Superior temporal gyrus (tissue), 1 donor: ENCODE measurements at regions not wholly inside any gene's neighbourhood (a gene's known extent, or its start where the extent isn't known, plus 50 kb on each side); places are given as distances from the start of the nearest gene placed in this dataset.
A peak's percentile ranks its signal among the peaks of the same experiment; 100 is the strongest.

Source experiments
- DNase-seq: peaks from one replicate; pipeline ENCODE4 v3.0.0-alpha.2; 2016; ENCODE audit errors: extremely low spot score

- DNase-seq, result peak; percentile 73
Observed at GRCh38 chr2:54360055-54360792, 95.9 kb upstream of the SPTBN1 start.

- no peak for DNase-seq
Observed at GRCh38 chr2:54364409-54364808, 91.7 kb upstream of the SPTBN1 start.

- no peak for DNase-seq
Observed at GRCh38 chr2:54365661-54366060, 90.5 kb upstream of the SPTBN1 start.

DNA sequence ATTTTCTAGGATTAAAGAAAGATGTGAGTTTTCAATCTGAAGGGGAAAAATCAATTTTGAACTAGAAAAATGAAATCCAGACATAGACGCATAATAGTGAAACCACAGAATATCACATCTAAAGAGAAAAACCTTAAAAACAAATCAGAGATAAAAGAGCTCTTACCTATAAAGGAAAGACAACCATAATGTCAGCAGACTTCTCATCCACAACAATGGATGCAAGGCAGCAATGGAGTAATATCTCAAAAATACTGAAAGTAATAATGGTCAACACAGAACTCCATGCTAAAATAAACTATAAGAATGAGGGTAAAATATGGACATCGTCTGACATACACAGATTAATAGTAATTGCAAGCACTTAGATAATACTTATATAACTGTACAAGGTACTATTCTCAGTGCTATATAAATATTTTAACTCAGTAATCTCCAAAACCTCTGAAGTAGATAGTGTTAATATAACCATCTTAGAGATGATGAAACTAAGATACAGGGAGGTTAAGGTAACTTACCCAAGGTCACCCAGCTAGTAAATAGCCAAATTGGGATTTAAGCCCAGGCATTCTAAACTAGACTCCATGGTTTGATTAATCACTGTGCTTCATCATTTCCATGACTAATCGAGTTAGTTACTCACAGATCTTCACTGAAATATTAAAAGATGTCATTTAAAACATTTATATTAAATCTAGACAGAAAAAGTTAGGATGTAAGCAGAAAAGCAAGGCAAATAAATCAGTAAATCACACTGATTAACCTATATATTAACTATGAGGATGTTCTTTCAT lies 89.4 kb upstream of the SPTBN1 start:
- no peak for DNase-seq

- DNase-seq, result no peak
Observed at GRCh38 chr2:54370405-54371104, 85.6 kb upstream of the SPTBN1 start.

- DNase-seq, result no peak
Observed at GRCh38 chr2:54371460-54372065, 84.6 kb upstream of the SPTBN1 start.

GRCh38 chr2:54372361-54372760 lies 83.8 kb upstream of the SPTBN1 start:
- DNase-seq, result no peak

- no peak for DNase-seq
Observed at GRCh38 chr2:54373855-54374254, 82.3 kb upstream of the SPTBN1 start.

DNA sequence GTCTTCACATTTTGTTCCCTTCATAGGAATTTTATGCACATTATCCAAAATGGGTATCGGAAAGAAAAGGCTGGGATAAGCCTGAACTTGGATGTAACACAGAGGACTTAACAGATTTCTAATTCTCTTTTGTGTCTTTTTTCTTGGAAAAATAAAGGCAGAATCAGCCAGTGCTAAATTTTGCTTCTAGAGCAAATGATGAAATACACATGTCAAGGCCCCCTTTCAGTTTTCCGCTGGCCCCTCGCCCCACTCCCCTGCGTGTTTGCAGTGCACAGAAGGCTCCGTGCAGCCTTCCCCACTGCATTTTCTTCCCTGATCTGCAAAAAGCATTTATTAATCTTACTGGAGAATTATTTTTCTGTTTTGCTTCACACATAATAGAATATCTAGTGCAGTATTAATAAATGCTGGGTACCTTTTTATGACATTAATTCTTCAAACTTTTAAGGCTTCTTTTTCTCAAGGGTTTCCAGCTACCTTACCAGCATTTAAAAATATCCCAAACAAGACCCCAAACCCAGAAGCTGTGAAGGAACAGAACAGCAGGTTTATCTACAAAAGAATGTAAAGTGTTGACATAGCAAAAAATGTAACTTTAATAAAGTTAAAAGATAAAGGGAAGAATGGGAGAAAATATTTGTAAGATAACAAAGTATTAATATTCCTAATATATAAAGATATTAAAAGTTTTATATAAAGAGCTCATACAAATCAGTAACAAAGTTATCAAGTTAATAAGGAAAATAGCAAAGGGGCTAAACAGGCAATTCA lies 81.3 kb upstream of the SPTBN1 start:
- DNase-seq, result no peak

GRCh38 chr2:54377451-54377850 lies 78.7 kb upstream of the SPTBN1 start:
- no peak for DNase-seq

- no peak for DNase-seq
Observed at GRCh38 chr2:54377901-54378493, 78.1 kb upstream of the SPTBN1 start.

- no peak for DNase-seq
Observed at GRCh38 chr2:54380670-54381069, 75.5 kb upstream of the SPTBN1 start.

GRCh38 chr2:54381293-54381692 lies 74.8 kb upstream of the SPTBN1 start:
- no peak for DNase-seq

- no peak for DNase-seq
Observed at GRCh38 chr2:54382601-54383000, 73.5 kb upstream of the SPTBN1 start.

- peak; percentile 96 for DNase-seq
Observed at GRCh38 chr2:54384301-54385203, 71.6 kb upstream of the SPTBN1 start.

DNA sequence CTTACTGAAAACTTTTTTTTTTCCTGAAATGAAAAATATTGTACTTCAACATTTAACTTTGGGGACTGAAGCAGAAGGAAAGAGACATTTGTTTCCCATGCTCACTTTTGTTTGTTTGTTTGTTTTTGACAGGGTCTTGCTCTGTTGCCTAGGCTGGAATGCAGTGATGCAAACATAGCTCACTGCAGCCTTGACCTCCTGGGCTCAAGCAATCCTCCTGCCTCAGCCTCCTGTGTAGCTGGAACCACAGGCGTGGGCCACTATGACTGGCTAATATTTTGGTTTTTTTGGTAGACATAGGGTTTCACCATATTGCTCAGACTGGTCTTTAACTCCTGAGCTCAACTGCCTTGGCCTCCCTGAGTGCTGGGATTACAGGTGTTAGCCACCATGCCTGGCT lies 70.9 kb upstream of the SPTBN1 start:
- no peak for DNase-seq

- peak; percentile 10 for DNase-seq
Observed at GRCh38 chr2:54386585-54386984, 69.5 kb upstream of the SPTBN1 start.

GRCh38 chr2:54387059-54387991 lies 68.8 kb upstream of the SPTBN1 start:
- peak; percentile 13 for DNase-seq

GRCh38 chr2:54388076-54388475 lies 68.1 kb upstream of the SPTBN1 start:
- peak; percentile 5 for DNase-seq
